H9 (cell line): ENCODE measurements at regions not wholly inside any gene's neighbourhood (a gene's known extent, or its start where the extent isn't known, plus 50 kb on each side); places are given as distances from the start of the nearest gene placed in this dataset.

ENCODE experiments used
- DNase-seq: peaks from one replicate; pipeline ENCODE4 v3.0.0-alpha.2; 2017
- H2AFZ ChIP-seq: one replicate; pipeline ENCODE4 v1.6.1; 2013; ENCODE audit warnings: mild to moderate bottlenecking, low read length, control low read depth, moderate library complexity
- H2AK5ac ChIP-seq: 2 replicates; pipeline ENCODE4 v1.6.1; 2013; ENCODE audit warnings: low read length, control low read depth, mixed read lengths; ENCODE audit not compliant: insufficient read length
- H2BK120ac ChIP-seq: one replicate; pipeline ENCODE4 v1.6.1; 2013; ENCODE audit warnings: low read depth, mild to moderate bottlenecking, low read length, control low read depth, inconsistent platforms; ENCODE audit not compliant: poor library complexity, severe bottlenecking
- H2BK12ac ChIP-seq: 2 replicates; pipeline ENCODE4 v1.6.1; 2013; ENCODE audit warnings: low read length, control low read depth, mixed read lengths, low read depth; ENCODE audit not compliant: insufficient read length
- H2BK15ac ChIP-seq: 2 replicates; pipeline ENCODE4 v1.6.1; 2013; ENCODE audit warnings: low read depth, low read length, control low read depth
- H2BK20ac ChIP-seq: one replicate; pipeline ENCODE4 v1.6.1; 2013; ENCODE audit warnings: low read depth, mild to moderate bottlenecking, low read length, control low read depth, inconsistent platforms; ENCODE audit not compliant: poor library complexity, severe bottlenecking
- H2BK5ac ChIP-seq: 2 replicates; pipeline ENCODE4 v1.6.1; 2013; ENCODE audit warnings: low read length, control low read depth, mixed read lengths; ENCODE audit not compliant: insufficient read length
- H3K14ac ChIP-seq: 2 replicates; pipeline ENCODE4 v1.6.1; 2013; ENCODE audit warnings: low read length, control low read depth; ENCODE audit not compliant: insufficient read depth
- H3K18ac ChIP-seq: 2 replicates; pipeline ENCODE4 v1.6.1; 2013; ENCODE audit warnings: low read depth, mild to moderate bottlenecking, mixed read lengths, low read length, control low read depth; ENCODE audit not compliant: insufficient read length
- H3K23ac ChIP-seq: 2 replicates; pipeline ENCODE4 v1.6.1; 2013; ENCODE audit warnings: low read length, control low read depth, mixed read lengths, low read depth; ENCODE audit not compliant: insufficient read length
- H3K23me2 ChIP-seq: 2 replicates; pipeline ENCODE4 v1.6.1; 2013; ENCODE audit warnings: low read depth, mild to moderate bottlenecking, mixed read lengths, low read length, control low read depth; ENCODE audit not compliant: insufficient read length, poor library complexity, severe bottlenecking
- H3K27ac ChIP-seq: 2 replicates; pipeline ENCODE4 v1.5.1; 2013; ENCODE audit warnings: low read length, control low read depth, mixed read lengths, low read depth; ENCODE audit not compliant: insufficient read length
- H3K27me3 ChIP-seq: 2 replicates; pipeline ENCODE4 v1.6.1; 2013; ENCODE audit warnings: low read length, control low read depth, inconsistent platforms; ENCODE audit not compliant: insufficient read depth
- H3K4ac ChIP-seq: 2 replicates; pipeline ENCODE4 v1.6.1; 2013; ENCODE audit warnings: low read depth, mild to moderate bottlenecking, control low read depth, inconsistent platforms, low read length, moderate library complexity
- H3K4me1 ChIP-seq: 2 replicates; pipeline ENCODE4 v1.6.1; 2013; ENCODE audit warnings: low read length, control low read depth, inconsistent platforms; ENCODE audit not compliant: insufficient read depth
- H3K4me2 ChIP-seq: 2 replicates; pipeline ENCODE4 v1.6.1; 2013; ENCODE audit warnings: low read length, control low read depth, mixed read lengths; ENCODE audit not compliant: insufficient read length, insufficient read depth
- H3K56ac ChIP-seq: 2 replicates; pipeline ENCODE4 v1.6.1; 2013; ENCODE audit warnings: low read depth, mild to moderate bottlenecking, mixed read lengths, low read length, control low read depth; ENCODE audit not compliant: insufficient read length
- H3K79me1 ChIP-seq: 2 replicates; pipeline ENCODE4 v1.6.1; 2013; ENCODE audit warnings: low read depth, mild to moderate bottlenecking, moderate library complexity, low read length, control low read depth, inconsistent platforms; ENCODE audit not compliant: insufficient read depth, poor library complexity, severe bottlenecking
- H3K79me2 ChIP-seq: 2 replicates; pipeline ENCODE4 v1.6.1; 2013; ENCODE audit warnings: low read length, control low read depth, inconsistent platforms; ENCODE audit not compliant: insufficient read depth
- H3K9ac ChIP-seq: 2 replicates; pipeline ENCODE4 v1.6.1; 2013; ENCODE audit warnings: low read length, control low read depth, mixed read lengths; ENCODE audit not compliant: insufficient read length; ENCODE audit errors: extremely low read depth
- H3K9me3 ChIP-seq: one replicate; pipeline ENCODE4 v1.6.1; 2013; ENCODE audit warnings: low read depth, low read length, inconsistent platforms; ENCODE audit not compliant: control insufficient read depth
- H3T11ph ChIP-seq: one replicate; pipeline ENCODE4 v1.6.1; 2013; ENCODE audit warnings: mild to moderate bottlenecking, low read length, control low read depth, inconsistent platforms
- H4K20me1 ChIP-seq: one replicate; pipeline ENCODE4 v1.6.1; 2013; ENCODE audit not compliant: control insufficient read depth, insufficient read length, insufficient read depth
- H4K5ac ChIP-seq: 2 replicates; pipeline ENCODE4 v1.6.1; 2013; ENCODE audit warnings: low read depth, mild to moderate bottlenecking, mixed read lengths, low read length, control low read depth; ENCODE audit not compliant: insufficient read length
- H4K8ac ChIP-seq: replicated peaks from 2 replicates; pipeline ENCODE4 v1.6.1; 2013; ENCODE audit warnings: low read length, control low read depth, mixed read lengths, low read depth; ENCODE audit not compliant: insufficient read length
- H4K91ac ChIP-seq: 2 replicates; pipeline ENCODE4 v1.6.1; 2013; ENCODE audit warnings: low read depth, mild to moderate bottlenecking, moderate library complexity, mixed read lengths, low read length, control low read depth; ENCODE audit not compliant: insufficient read length
- H3K27ac Mint-ChIP-seq, 3 experiments: 2 replicates in 2 of 3; 3 replicates in 1 of 3; pipeline ENCODE4 v1.8.0; 2020 to 2021; ENCODE audit warnings: mixed read lengths in 3 of 3, mild to moderate bottlenecking in 1 of 3, moderate library complexity in 1 of 3
- H3K27me3 Mint-ChIP-seq: 2 replicates; pipeline ENCODE4 v1.8.0; 2021; ENCODE audit warnings: low read depth, mild to moderate bottlenecking, moderate library complexity, mixed read lengths
- H3K36me3 Mint-ChIP-seq, 3 experiments: 2 replicates in 2 of 3; 3 replicates in 1 of 3; pipeline ENCODE4 v1.8.0; 2020 to 2021; ENCODE audit warnings: low read depth in 3 of 3, mixed read lengths in 3 of 3; ENCODE audit not compliant: insufficient read depth in 1 of 3
- H3K4me1 Mint-ChIP-seq, 2 experiments: 2 replicates each; pipeline ENCODE4 v1.8.0; 2020; ENCODE audit warnings: mixed read lengths in 2 of 2
- H3K4me3 Mint-ChIP-seq, 2 experiments: 2 replicates in 1 of 2; 3 replicates in 1 of 2; pipeline ENCODE4 v1.8.0; 2020 to 2021; ENCODE audit warnings: mild to moderate bottlenecking in 2 of 2, mixed read lengths in 2 of 2, moderate library complexity in 1 of 2
- H3K9me3 Mint-ChIP-seq, 2 experiments: 2 replicates in 1 of 2; 3 replicates in 1 of 2; pipeline ENCODE4 v1.8.0; 2020; ENCODE audit warnings: mild to moderate bottlenecking in 2 of 2, mixed read lengths in 2 of 2, moderate library complexity in 1 of 2
- WGBS: extraction: QIAGEN DNeasy Blood & Tissue Kit; methylation state at CpG from one replicate; pipeline ENCODE4 v1.1.7; 2013; ENCODE audit warnings: missing lambda C conversion rate, low lambda C conversion rate, mixed read lengths; ENCODE audit not compliant: insufficient read length; ENCODE audit errors: extremely low coverage; 5-methylcytosine and 5-hydroxymethylcytosine counted together
- TF ChIP-seq, protein P1 (sequence below): fragments of 200-600 bp; sonication (generic); conservative IDR thresholded peaks from 3 replicates; pipeline ENCODE4 v1.8.0; 2021; ENCODE audit warnings: antibody characterized with exemption, mild to moderate bottlenecking

DNA sequence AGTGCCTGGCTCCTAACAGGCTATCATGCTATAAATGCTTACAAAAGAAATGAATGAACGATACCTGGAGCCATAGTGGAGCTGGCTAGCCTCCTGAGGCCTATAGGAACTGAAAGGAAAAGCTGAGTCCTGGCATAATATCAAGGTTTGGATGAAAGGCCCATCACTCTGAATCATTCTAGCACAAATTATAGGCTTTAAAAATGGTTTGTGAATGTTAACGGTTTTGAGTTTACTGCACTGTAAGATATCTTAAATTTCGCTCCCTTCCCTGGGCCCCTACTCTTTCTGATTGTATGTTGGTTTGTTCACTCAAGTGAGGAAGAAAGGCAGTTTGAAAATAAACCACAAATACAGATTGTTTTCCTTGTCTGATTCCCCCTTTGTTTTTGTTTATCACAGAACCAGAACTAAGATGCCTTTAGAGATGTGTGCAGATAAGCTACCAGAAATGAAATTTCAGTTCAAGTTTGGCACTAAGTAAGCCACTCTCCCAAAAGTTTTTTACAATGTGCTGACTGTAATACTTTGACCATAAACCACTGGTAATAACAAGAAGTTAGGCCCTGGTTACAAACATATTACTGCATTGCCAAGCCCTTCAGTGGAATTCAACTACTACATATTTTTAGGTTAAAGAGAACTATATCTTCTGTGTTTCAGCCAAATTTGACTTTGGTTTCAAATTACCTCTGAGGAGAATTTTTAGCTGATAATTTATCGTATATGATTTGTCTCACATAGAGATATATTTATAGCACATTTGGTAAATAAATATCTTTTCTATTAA, 89.5 kb downstream of the ALX1 start:
- no peak overlapping the region for H4K8ac ChIP-seq
- 0 out of 7 replicates have a peak overlapping the region, but pooled peaks of 1 of the 3 experiments have one; percentile 8 for H3K27ac Mint-ChIP-seq
- no peak overlapping the region for H3K56ac ChIP-seq
- H3K4me1 ChIP-seq = no peaks in the 10 kb centered on the region
- H3K23ac ChIP-seq = no peak overlapping the region
- no peak overlapping the region for H2AK5ac ChIP-seq
- H2BK15ac ChIP-seq = no peak overlapping the region
- no peak overlapping the region for H3K4me3 Mint-ChIP-seq
- no peak for DNase-seq
- no peak overlapping the region for H2BK120ac ChIP-seq
- H3K9me3 Mint-ChIP-seq = no peaks in the 10 kb centered on the region
- no peak overlapping the region for H2AFZ ChIP-seq
- WGBS = no CpG with 5 or more reads among the region's 4 CpGs
- no peak overlapping the region for H3K4ac ChIP-seq
- no peaks in the 10 kb centered on the region for H3K27me3 Mint-ChIP-seq
- H3K9ac ChIP-seq = no peak overlapping the region
- H3K79me2 ChIP-seq = no peaks in the 10 kb centered on the region
- no peak overlapping the region for H3K27ac ChIP-seq
- H4K91ac ChIP-seq = no peak overlapping the region
- H2BK20ac ChIP-seq = no peak overlapping the region
- H3K14ac ChIP-seq = no peak overlapping the region
- no peaks in the 10 kb centered on the region for H4K20me1 ChIP-seq
- no peaks in the 10 kb centered on the region for H3K4me1 Mint-ChIP-seq
- no peaks in the 10 kb centered on the region for H3K23me2 ChIP-seq
- H3K9me3 ChIP-seq = no peaks in the 10 kb centered on the region
- H4K5ac ChIP-seq = no peak overlapping the region
- TF ChIP-seq, protein P1, sequence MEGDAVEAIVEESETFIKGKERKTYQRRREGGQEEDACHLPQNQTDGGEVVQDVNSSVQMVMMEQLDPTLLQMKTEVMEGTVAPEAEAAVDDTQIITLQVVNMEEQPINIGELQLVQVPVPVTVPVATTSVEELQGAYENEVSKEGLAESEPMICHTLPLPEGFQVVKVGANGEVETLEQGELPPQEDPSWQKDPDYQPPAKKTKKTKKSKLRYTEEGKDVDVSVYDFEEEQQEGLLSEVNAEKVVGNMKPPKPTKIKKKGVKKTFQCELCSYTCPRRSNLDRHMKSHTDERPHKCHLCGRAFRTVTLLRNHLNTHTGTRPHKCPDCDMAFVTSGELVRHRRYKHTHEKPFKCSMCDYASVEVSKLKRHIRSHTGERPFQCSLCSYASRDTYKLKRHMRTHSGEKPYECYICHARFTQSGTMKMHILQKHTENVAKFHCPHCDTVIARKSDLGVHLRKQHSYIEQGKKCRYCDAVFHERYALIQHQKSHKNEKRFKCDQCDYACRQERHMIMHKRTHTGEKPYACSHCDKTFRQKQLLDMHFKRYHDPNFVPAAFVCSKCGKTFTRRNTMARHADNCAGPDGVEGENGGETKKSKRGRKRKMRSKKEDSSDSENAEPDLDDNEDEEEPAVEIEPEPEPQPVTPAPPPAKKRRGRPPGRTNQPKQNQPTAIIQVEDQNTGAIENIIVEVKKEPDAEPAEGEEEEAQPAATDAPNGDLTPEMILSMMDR = no peak
- no peak overlapping the region for H3K4me2 ChIP-seq
- H3K36me3 Mint-ChIP-seq = no peaks in the 10 kb centered on the region
- no peak overlapping the region for H2BK5ac ChIP-seq
- no peak overlapping the region for H3K18ac ChIP-seq
- H2BK12ac ChIP-seq = no peak overlapping the region
- H3K79me1 ChIP-seq = no peaks in the 10 kb centered on the region
- H3K27me3 ChIP-seq = no peaks in the 10 kb centered on the region
- H3T11ph ChIP-seq = no peak overlapping the region
